Effector CD4-positive, alpha-beta T cell (primary cell): ENCODE measurements at regions not wholly inside any gene's neighbourhood (a gene's known extent, or its start where the extent isn't known, plus 50 kb on each side); places are given as distances from the start of the nearest gene placed in this dataset.

Experiments
- DNase-seq: peaks from one replicate; pipeline ENCODE4 v3.0.0-alpha.2; 2020

GRCh38 chr18:73274812-73275621 is 407.2 kb upstream of the NETO1 start:
- DNase-seq = no peak

GRCh38 chr18:73270920-73271634 is 403.3 kb upstream of the NETO1 start:
- DNase-seq = no peak

- DNase-seq = no peak
These were observed 396.8 kb upstream of the NETO1 start for GRCh38 chr18:73264562-73264921.

- DNase-seq = no peak
These were observed 394.1 kb upstream of the NETO1 start for GRCh38 chr18:73261923-73262322.

- no peak for DNase-seq
These were observed 393.5 kb upstream of the NETO1 start for GRCh38 chr18:73261243-73261642.

- DNase-seq = no peak
These were observed 390.7 kb upstream of the NETO1 start for GRCh38 chr18:73258375-73259087.

GRCh38 chr18:73254564-73254963 is 386.8 kb upstream of the NETO1 start:
- no peak for DNase-seq

GRCh38 chr18:73249030-73249429 is 381.2 kb upstream of the NETO1 start:
- DNase-seq = no peak

- DNase-seq = no peak
These were observed 379.0 kb upstream of the NETO1 start for GRCh38 chr18:73246763-73247162.

GRCh38 chr18:73245345-73245744 is 377.6 kb upstream of the NETO1 start:
- DNase-seq = no peak

GRCh38 chr18:73244401-73244800 is 376.6 kb upstream of the NETO1 start:
- DNase-seq = no peak

- DNase-seq = no peak
These were observed 373.1 kb upstream of the NETO1 start for GRCh38 chr18:73240899-73241298.

- DNase-seq = no peak
These were observed 368.1 kb upstream of the NETO1 start for GRCh38 chr18:73235921-73236320.

GRCh38 chr18:73235491-73235890 is 367.7 kb upstream of the NETO1 start:
- DNase-seq = no peak

GRCh38 chr18:73232933-73233332 is 365.1 kb upstream of the NETO1 start:
- no peak for DNase-seq

GRCh38 chr18:73220663-73221062 is 352.9 kb upstream of the NETO1 start:
- no peak for DNase-seq

- DNase-seq = no peak
These were observed 350.5 kb upstream of the NETO1 start for GRCh38 chr18:73218293-73218692.

GRCh38 chr18:73214970-73215369 is 347.2 kb upstream of the NETO1 start:
- no peak for DNase-seq

- no peak for DNase-seq
These were observed 344.7 kb upstream of the NETO1 start for GRCh38 chr18:73212442-73212841.

GRCh38 chr18:73201940-73202339 is 334.2 kb upstream of the NETO1 start:
- no peak for DNase-seq

GRCh38 chr18:73199151-73199550 is 331.4 kb upstream of the NETO1 start:
- DNase-seq = no peak

- no peak for DNase-seq
These were observed 321.9 kb upstream of the NETO1 start for GRCh38 chr18:73189718-73190117.

GRCh38 chr18:73168236-73168635 is 300.4 kb upstream of the NETO1 start:
- no peak for DNase-seq

- no peak for DNase-seq
These were observed 296.6 kb upstream of the NETO1 start for GRCh38 chr18:73164430-73164829.
